SK-N-SH (cell line): ENCODE measurements at regions not wholly inside any gene's neighbourhood (a gene's known extent, or its start where the extent isn't known, plus 50 kb on each side); places are given as distances from the start of the nearest gene placed in this dataset.

Source experiments
- CTCF ChIA-PET: fragments of 300-600, 350-600 bp; formaldehyde crosslinking; extraction: SDS; loops from one replicate; lab custom pipeline; 2021; lab: Yijun Ruan, JAX
- POLR2A ChIA-PET: fragments of 350-600 bp; sonication (Branson Sonifier 250); formaldehyde crosslinking; extraction: SDS; loops from one replicate; lab custom pipeline; 2020; ENCODE audit warnings: antibody characterized with exemption, inconsistent platforms; lab: Yijun Ruan, JAX
- DNase-seq: peaks from one replicate; pipeline ENCODE4 v3.0.0; 2012
- H2AFZ ChIP-seq: fragments of 200-600 bp; sonication (generic); 2 replicates; pipeline ENCODE4 v1.8.1; 2016; ENCODE audit warnings: antibody characterized with exemption, mild to moderate bottlenecking, low read depth
- H3F3A ChIP-seq: fragments of 200-600 bp; sonication (generic); replicated peaks from 2 replicates; pipeline ENCODE3; 2016; ENCODE audit warnings: antibody characterized with exemption, mild to moderate bottlenecking; ENCODE audit not compliant: insufficient read depth
- H3K27ac ChIP-seq, 2 experiments: fragments of 200-500 bp in 1 of 2; fragments of 200-600 bp in 1 of 2; sonication (Bioruptor generic) in 1 of 2; sonication (generic), shearing (Covaris generic) in 1 of 2; 2 replicates each; pipeline versions ENCODE4 v1.5.1 to v1.6.1; 2014 to 2016; ENCODE audit warnings: low read depth in 2 of 2, inconsistent platforms in 1 of 2, low read length in 1 of 2, mild to moderate bottlenecking in 1 of 2, mixed read lengths in 1 of 2
- H3K27me3 ChIP-seq: fragments of 200-600 bp; sonication (generic), shearing (Covaris generic); 2 replicates; pipeline ENCODE4 v1.6.1; 2016; ENCODE audit warnings: mixed run types; ENCODE audit not compliant: insufficient read depth
- H3K36me3 ChIP-seq, 2 experiments: fragments of 200-500 bp in 1 of 2; fragments of 200-600 bp in 1 of 2; sonication (Bioruptor generic) in 1 of 2; sonication (generic) in 1 of 2; replicated peaks in 1 of 2; 2 replicates each; pipeline versions ENCODE3 to v1.5.1; 2014 to 2016; ENCODE audit warnings: low read length in 1 of 2, mild to moderate bottlenecking in 1 of 2; ENCODE audit not compliant: insufficient read depth in 2 of 2, control insufficient read depth in 1 of 2
- H3K4me1 ChIP-seq, 2 experiments: fragments of 200-500 bp in 1 of 2; fragments of 200-600 bp in 1 of 2; sonication (Bioruptor generic) in 1 of 2; sonication (generic), shearing (Covaris generic) in 1 of 2; 2 replicates each; pipeline versions ENCODE4 v1.5.1 to v1.6.1; 2014 to 2016; ENCODE audit warnings: low read depth in 1 of 2, low read length in 1 of 2, mixed run types in 1 of 2; ENCODE audit not compliant: insufficient read depth in 2 of 2, control insufficient read depth in 1 of 2
- H3K4me2 ChIP-seq: fragments of 200-600 bp; sonication (generic), shearing (Covaris generic); 2 replicates; pipeline ENCODE4 v1.6.1; 2017; ENCODE audit warnings: mixed run types
- H3K4me3 ChIP-seq, 2 experiments: fragments of 200-500 bp in 1 of 2; fragments of 200-600 bp in 1 of 2; sonication (Bioruptor generic) in 1 of 2; sonication (generic), shearing (Covaris generic) in 1 of 2; 2 replicates each; pipeline versions ENCODE4 v1.5.1 to v1.8.1; 2014 to 2016; ENCODE audit warnings: low read depth in 2 of 2, inconsistent platforms in 1 of 2, low read length in 1 of 2, mild to moderate bottlenecking in 1 of 2, mixed read lengths in 1 of 2, moderate library complexity in 1 of 2
- H3K79me2 ChIP-seq: fragments of 200-600 bp; sonication (generic); 2 replicates; pipeline ENCODE4 v1.8.1; 2017; ENCODE audit warnings: mild to moderate bottlenecking; ENCODE audit not compliant: insufficient read depth
- H3K9ac ChIP-seq: fragments of 200-600 bp; sonication (generic); 2 replicates; pipeline ENCODE4 v1.6.1; 2017; ENCODE audit warnings: mixed run types
- H3K9me2 ChIP-seq: fragments of 200-600 bp; sonication (generic); 2 replicates; pipeline ENCODE4 v1.6.1; 2017; ENCODE audit warnings: mixed run types
- H3K9me3 ChIP-seq: fragments of 200-600 bp; sonication (generic); 2 replicates; pipeline ENCODE4 v1.6.1; 2017; ENCODE audit warnings: mixed run types, mild to moderate bottlenecking, moderate library complexity
- H4K20me1 ChIP-seq: fragments of 200-600 bp; sonication (generic); 2 replicates; pipeline ENCODE4 v1.6.1; 2017; ENCODE audit warnings: mild to moderate bottlenecking, mixed run types; ENCODE audit not compliant: insufficient read depth
- CHD2 ChIP-seq: fragments of 150-350 bp; IDR thresholded peaks from 2 replicates; pipeline ENCODE4 v1.6.1; 2018; ENCODE audit warnings: low read length; ENCODE audit not compliant: partially characterized antibody
- ELF1 ChIP-seq: IDR thresholded peaks from 2 replicates; pipeline ENCODE4 v1.4.0; 2012
- EZH2phosphoT487 ChIP-seq: fragments of 200-600 bp; sonication (generic); IDR thresholded peaks from 2 replicates; pipeline ENCODE4 v1.6.1; 2017; ENCODE audit warnings: low read depth, mixed run types, mild to moderate bottlenecking, antibody characterized with exemption, moderate library complexity, borderline replicate concordance
- FOSL2 ChIP-seq: IDR thresholded peaks from 2 replicates; pipeline ENCODE4 v1.4.0; 2012; ENCODE audit warnings: low read depth, mild to moderate bottlenecking, moderate library complexity, borderline replicate concordance
- FOXM1 ChIP-seq: IDR thresholded peaks from 2 replicates; pipeline ENCODE4 v1.4.0; 2012; ENCODE audit warnings: low read depth, mild to moderate bottlenecking
- GATA2 ChIP-seq: sonication (generic); formaldehyde crosslinking; IDR thresholded peaks from 2 replicates; pipeline ENCODE4 v1.5.0; 2020; ENCODE audit warnings: mild to moderate bottlenecking, missing genetic modification reagents
- JUND ChIP-seq: IDR thresholded peaks from 2 replicates; pipeline ENCODE4 v1.4.0; 2012
- MEF2A ChIP-seq: IDR thresholded peaks from 2 replicates; pipeline ENCODE4 v1.4.0; 2012; ENCODE audit warnings: low read depth, borderline replicate concordance
- MXI1 ChIP-seq: IDR thresholded peaks from 2 replicates; pipeline ENCODE4 v1.6.1; 2012; ENCODE audit warnings: mild to moderate bottlenecking, low read depth, low read length, improper control_type of control experiment
- RAD21 ChIP-seq: IDR thresholded peaks from 2 replicates; pipeline ENCODE4 v1.6.1; 2012; ENCODE audit warnings: mild to moderate bottlenecking, low read length
- SIN3A ChIP-seq: IDR thresholded peaks from 2 replicates; pipeline ENCODE4 v1.6.1; 2012; ENCODE audit warnings: low read depth, mild to moderate bottlenecking, low read length, moderate library complexity, borderline replicate concordance
- SMC3 ChIP-seq: IDR thresholded peaks from 2 replicates; pipeline ENCODE4 v1.6.1; 2012; ENCODE audit warnings: low read depth, low read length, improper control_type of control experiment
- TAF1 ChIP-seq: IDR thresholded peaks from 2 replicates; pipeline ENCODE4 v1.6.1; 2012; ENCODE audit warnings: low read depth, mild to moderate bottlenecking, low read length, moderate library complexity, borderline replicate concordance
- TEAD4 ChIP-seq: IDR thresholded peaks from 2 replicates; pipeline ENCODE4 v1.4.0; 2012; ENCODE audit warnings: mild to moderate bottlenecking, borderline replicate concordance; ENCODE audit not compliant: insufficient read depth
- WGBS: methylation state at CpG from one replicate; pipeline ENCODE4 v1.1.6; 2017; ENCODE audit warnings: low lambda C conversion rate; 5-methylcytosine and 5-hydroxymethylcytosine counted together
- TF ChIP-seq, protein P1 (sequence below): IDR thresholded peaks from 2 replicates; pipeline ENCODE4 v1.4.0; 2012; ENCODE audit warnings: low read depth
- TF ChIP-seq, protein P2 (sequence below): fragments of 200-600 bp; sonication (generic); IDR thresholded peaks from 2 replicates; pipeline ENCODE4 v1.6.1; 2017; ENCODE audit warnings: antibody characterized with exemption, mild to moderate bottlenecking, moderate library complexity
- TF ChIP-seq, protein P3 (sequence below): IDR thresholded peaks from 2 replicates; pipeline ENCODE4 v1.4.0; 2012; ENCODE audit warnings: low read depth, borderline replicate concordance
- TF ChIP-seq, protein P4 (sequence below): fragments of 150-350 bp; IDR thresholded peaks from 2 replicates; pipeline ENCODE4 v1.6.1; 2016; ENCODE audit warnings: mild to moderate bottlenecking, low read depth, low read length

DNA sequence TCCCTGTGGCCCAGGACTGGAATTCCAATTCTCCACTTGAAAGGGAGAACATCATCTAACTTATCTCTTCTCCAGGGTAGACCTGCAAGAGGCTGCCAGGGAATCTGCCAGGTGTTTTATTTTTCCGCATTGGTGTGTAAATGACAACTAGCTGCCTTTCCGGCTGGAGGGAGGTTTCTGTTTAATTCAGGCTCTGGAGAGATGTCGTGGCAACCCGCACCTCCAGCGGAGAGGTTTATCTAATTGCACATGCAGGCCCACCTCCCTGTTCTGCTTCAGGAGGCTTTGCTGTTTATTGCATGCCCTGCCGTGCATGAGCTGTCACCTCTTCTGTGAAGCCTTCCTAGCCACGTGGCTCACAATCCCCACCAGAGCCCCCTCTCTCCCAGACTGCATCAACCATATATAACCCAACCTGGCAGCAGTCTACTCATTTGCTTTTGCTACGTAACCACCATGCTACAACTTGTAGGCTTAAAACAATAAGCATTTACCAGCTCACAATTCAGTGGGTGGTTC lies 151.6 kb downstream of the C1orf94 start:
- Histone ChIP-seq H3K4me1 (no peaks in the 10 kb centered on the region), H3K9me3 (no peaks in the 10 kb centered on the region; the same call in 1 of the 2 replicates), H3K4me3 (no peak overlapping the region), H2AFZ (no peak overlapping the region), H3K9me2 (no peaks in the 10 kb centered on the region), H3K27ac (no peak overlapping the region), H4K20me1 (no peaks in the 10 kb centered on the region), H3K36me3 (no peaks in the 10 kb centered on the region)
- no peak for DNase-seq
- CTCF ChIA-PET = interaction anchor here (2.3 kb wide), 1 partner anchor 14 kb away, joined by 8 read pairs; no protein-coding TSS in a partner anchor
- no peak for TF ChIP-seq FOSL2
- TF ChIP-seq, all 33 proteins: peak for 0
- no peaks in the 10 kb centered on the region for H3F3A ChIP-seq
- H3K27me3 ChIP-seq = no peaks in the 10 kb centered on the region
- no peak overlapping the region for H3K4me2 ChIP-seq
- H3K9ac ChIP-seq = no peak overlapping the region
- 45% methylated on average over 8 of the region's 8 CpGs for WGBS
- POLR2A ChIA-PET = no interaction called here
- H3K79me2 ChIP-seq = no peaks in the 10 kb centered on the region

DNA sequence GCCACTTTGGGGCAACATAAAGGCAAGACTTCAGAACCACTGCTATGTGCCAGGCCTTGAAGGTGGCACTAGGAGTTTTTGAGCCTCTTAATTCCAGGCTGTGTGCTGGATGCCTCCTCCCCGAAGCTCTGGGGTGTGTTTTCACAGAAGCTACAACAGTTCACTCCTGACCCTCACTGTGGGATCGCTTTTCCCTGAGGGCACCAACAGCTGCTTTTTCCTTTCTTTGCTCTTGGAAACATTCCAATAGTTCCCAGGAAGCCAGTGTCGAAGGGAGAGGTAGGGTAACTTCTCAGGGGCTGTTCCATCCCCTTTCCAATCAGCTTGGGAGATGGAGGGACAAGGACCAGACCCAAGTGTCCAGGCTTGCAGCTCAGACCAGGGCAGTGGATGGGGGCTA lies 153.4 kb downstream of the C1orf94 start:
- Histone ChIP-seq H3K4me2 (no peak overlapping the region), H2AFZ (no peak overlapping the region), H3F3A (no peaks in the 10 kb centered on the region), H3K9me2 (no peaks in the 10 kb centered on the region), H4K20me1 (no peaks in the 10 kb centered on the region), H3K9ac (no peak overlapping the region), H3K27me3 (no peaks in the 10 kb centered on the region), H3K36me3 (no peaks in the 10 kb centered on the region), H3K9me3 (no peaks in the 10 kb centered on the region; the same call in 1 of the 2 replicates), H3K4me1 (no peaks in the 10 kb centered on the region), H3K79me2 (no peaks in the 10 kb centered on the region), H3K4me3 (no peak overlapping the region), H3K27ac (no peak overlapping the region)
- WGBS = 4% methylated on average over 3 of the region's 3 CpGs
- no peak for DNase-seq
- CTCF ChIA-PET = interaction anchor here (1.0 to 1.2 kb wide), 3 partner anchors 12 to 413 kb away, joined by 3 read pairs; no protein-coding TSS in a partner anchor
- POLR2A ChIA-PET = no interaction called here
- TF ChIP-seq, protein P1, sequence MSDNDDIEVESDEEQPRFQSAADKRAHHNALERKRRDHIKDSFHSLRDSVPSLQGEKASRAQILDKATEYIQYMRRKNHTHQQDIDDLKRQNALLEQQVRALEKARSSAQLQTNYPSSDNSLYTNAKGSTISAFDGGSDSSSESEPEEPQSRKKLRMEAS = no peak
- TF ChIP-seq EZH2phosphoT487 (no peak), TAF1 (no peak), CHD2 (no peak), MXI1 (no peak), ELF1 (no peak), SIN3A (no peak), GATA2 (CRISPR knock-in tag) (no peak), FOXM1 (no peak), MEF2A (no peak), SMC3 (no peak), RAD21 (no peak), TEAD4 (no peak), JUND (no peak)
- TF ChIP-seq, protein P2, sequence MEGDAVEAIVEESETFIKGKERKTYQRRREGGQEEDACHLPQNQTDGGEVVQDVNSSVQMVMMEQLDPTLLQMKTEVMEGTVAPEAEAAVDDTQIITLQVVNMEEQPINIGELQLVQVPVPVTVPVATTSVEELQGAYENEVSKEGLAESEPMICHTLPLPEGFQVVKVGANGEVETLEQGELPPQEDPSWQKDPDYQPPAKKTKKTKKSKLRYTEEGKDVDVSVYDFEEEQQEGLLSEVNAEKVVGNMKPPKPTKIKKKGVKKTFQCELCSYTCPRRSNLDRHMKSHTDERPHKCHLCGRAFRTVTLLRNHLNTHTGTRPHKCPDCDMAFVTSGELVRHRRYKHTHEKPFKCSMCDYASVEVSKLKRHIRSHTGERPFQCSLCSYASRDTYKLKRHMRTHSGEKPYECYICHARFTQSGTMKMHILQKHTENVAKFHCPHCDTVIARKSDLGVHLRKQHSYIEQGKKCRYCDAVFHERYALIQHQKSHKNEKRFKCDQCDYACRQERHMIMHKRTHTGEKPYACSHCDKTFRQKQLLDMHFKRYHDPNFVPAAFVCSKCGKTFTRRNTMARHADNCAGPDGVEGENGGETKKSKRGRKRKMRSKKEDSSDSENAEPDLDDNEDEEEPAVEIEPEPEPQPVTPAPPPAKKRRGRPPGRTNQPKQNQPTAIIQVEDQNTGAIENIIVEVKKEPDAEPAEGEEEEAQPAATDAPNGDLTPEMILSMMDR = no peak
- TF ChIP-seq, protein P3, sequence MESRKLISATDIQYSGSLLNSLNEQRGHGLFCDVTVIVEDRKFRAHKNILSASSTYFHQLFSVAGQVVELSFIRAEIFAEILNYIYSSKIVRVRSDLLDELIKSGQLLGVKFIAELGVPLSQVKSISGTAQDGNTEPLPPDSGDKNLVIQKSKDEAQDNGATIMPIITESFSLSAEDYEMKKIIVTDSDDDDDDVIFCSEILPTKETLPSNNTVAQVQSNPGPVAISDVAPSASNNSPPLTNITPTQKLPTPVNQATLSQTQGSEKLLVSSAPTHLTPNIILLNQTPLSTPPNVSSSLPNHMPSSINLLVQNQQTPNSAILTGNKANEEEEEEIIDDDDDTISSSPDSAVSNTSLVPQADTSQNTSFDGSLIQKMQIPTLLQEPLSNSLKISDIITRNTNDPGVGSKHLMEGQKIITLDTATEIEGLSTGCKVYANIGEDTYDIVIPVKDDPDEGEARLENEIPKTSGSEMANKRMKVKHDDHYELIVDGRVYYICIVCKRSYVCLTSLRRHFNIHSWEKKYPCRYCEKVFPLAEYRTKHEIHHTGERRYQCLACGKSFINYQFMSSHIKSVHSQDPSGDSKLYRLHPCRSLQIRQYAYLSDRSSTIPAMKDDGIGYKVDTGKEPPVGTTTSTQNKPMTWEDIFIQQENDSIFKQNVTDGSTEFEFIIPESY = no peak
- TF ChIP-seq, protein P4, sequence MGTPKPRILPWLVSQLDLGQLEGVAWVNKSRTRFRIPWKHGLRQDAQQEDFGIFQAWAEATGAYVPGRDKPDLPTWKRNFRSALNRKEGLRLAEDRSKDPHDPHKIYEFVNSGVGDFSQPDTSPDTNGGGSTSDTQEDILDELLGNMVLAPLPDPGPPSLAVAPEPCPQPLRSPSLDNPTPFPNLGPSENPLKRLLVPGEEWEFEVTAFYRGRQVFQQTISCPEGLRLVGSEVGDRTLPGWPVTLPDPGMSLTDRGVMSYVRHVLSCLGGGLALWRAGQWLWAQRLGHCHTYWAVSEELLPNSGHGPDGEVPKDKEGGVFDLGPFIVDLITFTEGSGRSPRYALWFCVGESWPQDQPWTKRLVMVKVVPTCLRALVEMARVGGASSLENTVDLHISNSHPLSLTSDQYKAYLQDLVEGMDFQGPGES = no peak
- TF ChIP-seq, all 33 proteins: peak for 0
